Adrenal gland (tissue), 9 donors: ENCODE measurements at regions not wholly inside any gene's neighbourhood (a gene's known extent, or its start where the extent isn't known, plus 50 kb on each side); places are given as distances from the start of the nearest gene placed in this dataset.

Experiments used
- DNase-seq, 7 donors: peaks; one replicate each; pipeline ENCODE4 v3.0.0-alpha.2; 2019 to 2020
- H3K27ac ChIP-seq, 5 donors: fragments of 200-600 bp; sonication (generic) in 4 of 5; 1 replicate in 3 of 5; 2 replicates in 2 of 5; pipeline versions ENCODE4 v1.5.1 to v1.8.0; 2016 to 2020; ENCODE audit warnings: mild to moderate bottlenecking in 1 of 5
- H3K27me3 ChIP-seq: fragments of 200-600 bp; 2 replicates; pipeline ENCODE4 v1.8.0; 2021
- H3K36me3 ChIP-seq, 2 donors: fragments of 200-600 bp; replicated peaks in 1 of 2; 1 replicate in 1 of 2; 2 replicates in 1 of 2; pipeline versions ENCODE4 v1.5.1 to v1.8.0; 2018 to 2022
- H3K4me1 ChIP-seq, 2 donors: fragments of 200-600 bp; replicated peaks in 1 of 2; 1 replicate in 1 of 2; 2 replicates in 1 of 2; pipeline versions ENCODE4 v1.5.1 to v1.8.0; 2018 to 2021
- H3K4me3 ChIP-seq, 4 donors: fragments of 200-600 bp; sonication (generic) in 3 of 4; one replicate each; pipeline ENCODE4 v1.5.1; 2016 to 2018
- H3K9me3 ChIP-seq, 3 donors: fragments of 200-600 bp; sonication (generic) in 1 of 3; replicated peaks in 1 of 3; 1 replicate in 2 of 3; 2 replicates in 1 of 3; pipeline versions ENCODE4 v1.5.1 to v1.8.0; 2016 to 2021
- CTCF ChIP-seq, 6 experiments: fragments of 450-650 bp in 4 of 6; fragments of 200-600 bp in 2 of 6; sonication (generic) in 1 of 6; IDR thresholded peaks; 1 replicate in 5 of 6; 2 replicates in 1 of 6; pipeline versions ENCODE4 v1.5.1 to v1.8.0; 2016 to 2021; ENCODE audit warnings: antibody characterized with exemption in 6 of 6, mild to moderate bottlenecking in 2 of 6, moderate library complexity in 1 of 6
- POLR2A ChIP-seq, 2 donors: fragments of 450-650 bp; IDR thresholded peaks; one replicate each; pipeline ENCODE4 v1.6.1; 2017; ENCODE audit warnings: antibody characterized with exemption in 2 of 2, mild to moderate bottlenecking in 2 of 2, moderate library complexity in 1 of 2
- WGBS, 4 donors: extraction: QIAGEN DNeasy Blood & Tissue Kit in 2 of 4; methylation state at CpG; one replicate each; pipeline versions ENCODE4 v1.1.5 to v1.1.7; 2013 to 2017; 5-methylcytosine and 5-hydroxymethylcytosine counted together
- intact Hi-C, 2 donors: fragments of 100-400 bp; cut with DNase I; formaldehyde crosslinking; loops; one replicate each; pipeline versions ENCODE4 v1.14.1 to v1.15.0; 2022 to 2023
- donor health status: healthy with polysubstance abuse.
- donor health status: Bipolar disorder and iron deficiency.
- donor health status: DM: yes; HTN: yes; CAD: no.
- donor health status: DM: no; HTN: no; CAD: no.
- donor health status: DM: no; HTN: no; CAD: no.

DNA sequence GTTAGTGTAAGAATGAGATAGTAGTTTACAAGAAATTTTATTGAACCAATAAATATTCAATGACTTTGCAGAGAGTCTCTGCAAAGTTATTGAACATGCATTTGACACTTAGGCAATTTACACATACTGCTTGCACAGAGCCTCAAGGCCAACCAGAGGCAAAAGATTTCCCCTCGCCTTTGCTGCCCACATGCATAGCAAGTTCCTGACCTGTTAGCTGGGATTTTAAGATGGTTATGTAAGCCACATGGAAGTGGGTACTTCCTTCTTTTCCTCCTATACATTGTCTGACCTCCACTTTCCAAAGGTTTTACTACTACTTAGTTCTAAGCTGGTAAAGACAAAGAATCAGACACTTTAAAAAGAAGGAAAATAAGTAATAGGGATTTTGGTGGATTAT lies 430.1 kb upstream of the FRG1 start:
- DNase-seq = no peak
- Histone ChIP-seq H3K9me3 (no peaks in the 10 kb centered on the region), H3K4me3 (no peak overlapping the region), H3K27ac (no peak overlapping the region), H3K27me3 (no peaks in the 10 kb centered on the region), H3K36me3 (no peaks in the 10 kb centered on the region), H3K4me1 (no peaks in the 10 kb centered on the region)
- intact Hi-C loops = no loop called here
- no peak for TF ChIP-seq CTCF (IDR thresholded peaks at IDR 0.05)
- no peak for TF ChIP-seq POLR2A (IDR thresholded peaks at IDR 0.05)
- WGBS, 4 donors = 65 to 86% (median 67%) methylated on average over 1 of the region's 1 CpG

GRCh38 chr4:189511581-189511980 lies 429.1 kb upstream of the FRG1 start:
- no peaks in the 10 kb centered on the region for H3K9me3 ChIP-seq
- TF ChIP-seq CTCF (IDR thresholded peaks at IDR 0.05) (no peak), POLR2A (IDR thresholded peaks at IDR 0.05) (no peak)

DNA sequence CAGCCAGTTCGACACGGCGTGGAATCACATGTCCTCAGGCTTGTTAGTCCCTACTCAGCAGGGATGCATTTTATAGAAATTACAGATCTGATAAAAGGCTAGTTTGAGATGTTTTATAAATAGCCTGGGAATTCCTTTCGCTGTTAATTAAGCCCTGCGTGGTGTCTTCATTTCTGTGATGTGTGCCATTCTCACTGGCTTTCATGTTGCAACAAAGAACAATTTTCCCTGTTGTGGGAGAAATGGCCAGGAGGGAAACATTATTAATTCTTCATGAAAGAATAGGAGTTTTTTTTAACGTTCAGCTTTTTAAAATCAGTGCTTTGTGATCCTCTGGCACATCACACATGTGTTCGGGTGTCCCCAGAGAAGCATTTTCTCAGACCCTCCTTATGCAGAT lies 427.3 kb upstream of the FRG1 start:
- H3K36me3 ChIP-seq = no peaks in the 10 kb centered on the region
- H3K27ac ChIP-seq = no peak overlapping the region
- 77 to 84% (median 80%) methylated on average over 7 of the region's 7 CpGs for WGBS, 4 donors
- H3K27me3 ChIP-seq = no peaks in the 10 kb centered on the region
- H3K4me1 ChIP-seq = no peaks in the 10 kb centered on the region
- H3K4me3 ChIP-seq = no peak overlapping the region
- H3K9me3 ChIP-seq = no peaks in the 10 kb centered on the region
- no peak for DNase-seq
- intact Hi-C loops = no loop called here
- TF ChIP-seq CTCF (IDR thresholded peaks at IDR 0.05) (no peak), POLR2A (IDR thresholded peaks at IDR 0.05) (no peak)

More at GRCh38 chr4:189511581-189511980, 429.1 kb upstream of the FRG1 start:
- Histone ChIP-seq H3K27me3 (no peaks in the 10 kb centered on the region), H3K36me3 (no peaks in the 10 kb centered on the region), H3K27ac (no peak overlapping the region), H3K4me3 (no peak overlapping the region), H3K4me1 (no peaks in the 10 kb centered on the region)
- 84 to 94% (median 90%) methylated on average over 10 of the region's 10 CpGs for WGBS, 4 donors
- intact Hi-C loops = no loop called here
- no peak for DNase-seq

DNA sequence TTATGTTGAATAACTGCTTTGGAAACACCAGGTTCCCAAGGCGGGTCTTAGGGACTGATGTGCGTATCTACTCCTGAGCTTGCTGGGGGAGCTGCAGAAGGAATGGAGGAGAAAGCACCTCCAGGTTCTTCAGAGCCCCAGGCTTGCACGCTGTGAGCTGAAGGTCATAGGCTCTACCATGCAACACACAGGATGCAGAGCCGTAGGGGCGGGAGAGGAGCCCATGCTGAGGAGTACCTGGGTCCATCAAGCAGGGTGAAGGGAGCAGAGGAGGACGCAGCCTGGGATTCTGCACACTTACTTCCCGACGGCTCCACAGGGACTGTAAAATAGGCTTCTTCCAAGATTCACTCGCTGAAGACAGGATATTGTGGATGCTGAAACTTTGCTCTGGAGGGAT lies 426.5 kb upstream of the FRG1 start:
- no peaks in the 10 kb centered on the region for H3K9me3 ChIP-seq
- WGBS, 4 donors = 86 to 94% (median 89%) methylated on average over 9 of the region's 9 CpGs
- intact Hi-C loops = no loop called here
- no peak for TF ChIP-seq POLR2A (IDR thresholded peaks at IDR 0.05)
- no peaks in the 10 kb centered on the region for H3K27me3 ChIP-seq
- no peaks in the 10 kb centered on the region for H3K4me1 ChIP-seq
- DNase-seq = no peak
- no peak overlapping the region for H3K27ac ChIP-seq
- no peak overlapping the region for H3K4me3 ChIP-seq
- H3K36me3 ChIP-seq = no peaks in the 10 kb centered on the region

DNA sequence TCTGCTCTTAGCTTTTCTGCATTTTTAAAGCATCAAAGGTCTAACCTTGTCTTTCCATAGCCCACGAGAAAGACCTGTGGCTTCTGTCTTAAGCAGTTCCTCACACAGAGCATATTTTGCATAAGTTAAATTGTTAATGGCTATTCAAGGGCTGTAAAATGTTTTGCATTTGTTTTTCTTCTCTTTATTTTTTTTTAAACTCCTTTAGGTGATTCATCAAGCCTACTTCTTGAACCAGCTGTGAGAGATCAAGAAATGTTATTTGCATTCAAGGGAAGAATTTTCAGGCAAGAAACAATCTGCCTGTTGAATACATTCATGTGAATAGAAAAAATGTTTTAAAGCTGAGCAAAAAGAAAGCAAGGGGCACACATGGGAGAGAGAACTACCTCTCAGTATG lies 423.8 kb upstream of the FRG1 start:
- Histone ChIP-seq H3K36me3 (no peaks in the 10 kb centered on the region), H3K9me3 (no peaks in the 10 kb centered on the region), H3K27ac (no peak overlapping the region), H3K4me3 (no peak overlapping the region), H3K27me3 (no peaks in the 10 kb centered on the region), H3K4me1 (no peaks in the 10 kb centered on the region)
- 67 to 75% (median 72%) methylated on average over 1 of the region's 1 CpG for WGBS, 4 donors
- intact Hi-C loops = no loop called here
- DNase-seq = no peak
- TF ChIP-seq POLR2A (IDR thresholded peaks at IDR 0.05) (no peak), CTCF (IDR thresholded peaks at IDR 0.05) (no peak)
